ENCODE measurements at regions not wholly inside any gene's neighbourhood (a gene's known extent, or its start where the extent isn't known, plus 50 kb on each side); places are given as distances from the start of the nearest gene placed in this dataset.

- H4K20me1 ChIP-seq (ENCODE audit: insufficient read depth): no peaks in the 10 kb centered on the region
- TF ChIP-seq MXI1 (conservative IDR thresholded peaks at IDR 0.05; ENCODE audit: poor library complexity, severe bottlenecking) (no peak), POLR2AphosphoS5 (IDR thresholded peaks at IDR 0.05) (no peak), EZH2 (IDR thresholded peaks at IDR 0.05; ENCODE audit: borderline replicate concordance, insufficient read depth, low read length, poor library complexity, severe bottlenecking) (no peak), RAD21 (conservative IDR thresholded peaks at IDR 0.05) (no peak), EP300 (conservative IDR thresholded peaks at IDR 0.05; ENCODE audit: poor library complexity, severe bottlenecking) (no peak), SMC3 (conservative IDR thresholded peaks at IDR 0.05; ENCODE audit: poor library complexity) (no peak), CTCF (IDR thresholded peaks at IDR 0.05; ENCODE audit: poor library complexity, severe bottlenecking) (no peak), REST (IDR thresholded peaks at IDR 0.05; ENCODE audit: borderline replicate concordance) (no peak), TAF1 (IDR thresholded peaks at IDR 0.05; ENCODE audit: low read depth) (no peak)
- H2AFZ ChIP-seq (ENCODE audit: low read depth, low read length): no peak overlapping the region
- no peaks in the 10 kb centered on the region for H3K9me3 ChIP-seq (ENCODE audit: low read length)
- no peaks in the 10 kb centered on the region for H3K79me2 ChIP-seq (replicated peaks; ENCODE audit: insufficient read depth, low read length)
- no peaks in the 10 kb centered on the region for H3K27me3 ChIP-seq (ENCODE audit: insufficient read depth, low read depth, low read length)
- H3K4me2 ChIP-seq (ENCODE audit: low read length): no peak overlapping the region
- H3F3A ChIP-seq (ENCODE audit: insufficient read depth, low read length, poor library complexity, severe bottlenecking): no peaks in the 10 kb centered on the region
- no peaks in the 10 kb centered on the region for H3K9me2 ChIP-seq (ENCODE audit: insufficient read depth, low read length)
- no peak overlapping the region for H3K9ac ChIP-seq (ENCODE audit: low read length)
- H3K36me3 ChIP-seq (ENCODE audit: insufficient read depth, low read length): no peaks in the 10 kb centered on the region
- H3K27ac ChIP-seq (ENCODE audit: low read length): no peak overlapping the region
- no peak overlapping the region for H3K4me3 ChIP-seq (ENCODE audit: low read length)
Observed at GRCh38 chr18:10386049-10386448, 68.4 kb upstream of the APCDD1 start.

GRCh38 chr18:10386956-10387355, 67.5 kb upstream of the APCDD1 start:
- Histone ChIP-seq H3K27me3 (ENCODE audit: insufficient read depth, low read depth, low read length) (no peaks in the 10 kb centered on the region), H3K9ac (ENCODE audit: low read length) (no peak overlapping the region), H3K9me3 (ENCODE audit: low read length) (no peaks in the 10 kb centered on the region), H3K4me3 (ENCODE audit: low read length) (no peak overlapping the region), H3K36me3 (ENCODE audit: insufficient read depth, low read length) (no peaks in the 10 kb centered on the region), H3F3A (ENCODE audit: insufficient read depth, low read length, poor library complexity, severe bottlenecking) (no peaks in the 10 kb centered on the region), H3K9me2 (ENCODE audit: insufficient read depth, low read length) (no peaks in the 10 kb centered on the region), H4K20me1 (ENCODE audit: insufficient read depth) (no peaks in the 10 kb centered on the region), H3K4me2 (ENCODE audit: low read length) (no peak overlapping the region), H3K27ac (ENCODE audit: low read length) (no peak overlapping the region), H2AFZ (ENCODE audit: low read depth, low read length) (no peak overlapping the region), H3K79me2 (replicated peaks; ENCODE audit: insufficient read depth, low read length) (no peaks in the 10 kb centered on the region)
- TF ChIP-seq EZH2 (IDR thresholded peaks at IDR 0.05; ENCODE audit: borderline replicate concordance, insufficient read depth, low read length, poor library complexity, severe bottlenecking): no peak
- no peak for TF ChIP-seq MXI1 (conservative IDR thresholded peaks at IDR 0.05; ENCODE audit: poor library complexity, severe bottlenecking)
- TF ChIP-seq CTCF (IDR thresholded peaks at IDR 0.05; ENCODE audit: poor library complexity, severe bottlenecking): no peak
- TF ChIP-seq TAF1 (IDR thresholded peaks at IDR 0.05; ENCODE audit: low read depth): no peak
- TF ChIP-seq SMC3 (conservative IDR thresholded peaks at IDR 0.05; ENCODE audit: poor library complexity): no peak
- TF ChIP-seq REST (IDR thresholded peaks at IDR 0.05; ENCODE audit: borderline replicate concordance): no peak
- no peak for TF ChIP-seq EP300 (conservative IDR thresholded peaks at IDR 0.05; ENCODE audit: poor library complexity, severe bottlenecking)
- TF ChIP-seq RAD21 (conservative IDR thresholded peaks at IDR 0.05): no peak
- no peak for TF ChIP-seq POLR2AphosphoS5 (IDR thresholded peaks at IDR 0.05)
